SK-N-MC (cell line): ENCODE measurements at regions not wholly inside any gene's neighbourhood (a gene's known extent, or its start where the extent isn't known, plus 50 kb on each side); places are given as distances from the start of the nearest gene placed in this dataset.

Experiments used
- EZH2 ChIP-seq: fragments of 200-600 bp; sonication (generic); IDR thresholded peaks from one replicate; pipeline ENCODE4 v1.6.1; 2017; ENCODE audit warnings: antibody characterized with exemption
- FOXP2 ChIP-seq: optimal IDR thresholded peaks from 2 replicates; pipeline ENCODE3; 2011; ENCODE audit warnings: mild to moderate bottlenecking, moderate library complexity; ENCODE audit not compliant: insufficient read depth; ENCODE audit errors: extremely low read length, control extremely low read depth
- POLR2AphosphoS5 ChIP-seq: IDR thresholded peaks from 2 replicates; pipeline ENCODE4 v1.6.1; 2012; ENCODE audit warnings: mild to moderate bottlenecking, low read depth, low read length, borderline replicate concordance

GRCh38 chr5:74549384-74549783 lies 91.1 kb downstream of the ENC1 start:
- TF ChIP-seq POLR2AphosphoS5 (no peak), EZH2 (no peak), FOXP2 (no peak)
